ENCODE measurements at regions not wholly inside any gene's neighbourhood (a gene's known extent, or its start where the extent isn't known, plus 50 kb on each side); places are given as distances from the start of the nearest gene placed in this dataset.

- TF ChIP-seq CTCF (IDR thresholded peaks at IDR 0.05) = no peak
- Histone ChIP-seq H3K27ac (no peak overlapping the region), H3K4me3 (no peak overlapping the region)
- no peak for DNase-seq (ENCODE audit: low spot score)
These were observed 225.9 kb upstream of the NCKAP5 start for GRCh38 chr2:133794114-133794513.

DNA sequence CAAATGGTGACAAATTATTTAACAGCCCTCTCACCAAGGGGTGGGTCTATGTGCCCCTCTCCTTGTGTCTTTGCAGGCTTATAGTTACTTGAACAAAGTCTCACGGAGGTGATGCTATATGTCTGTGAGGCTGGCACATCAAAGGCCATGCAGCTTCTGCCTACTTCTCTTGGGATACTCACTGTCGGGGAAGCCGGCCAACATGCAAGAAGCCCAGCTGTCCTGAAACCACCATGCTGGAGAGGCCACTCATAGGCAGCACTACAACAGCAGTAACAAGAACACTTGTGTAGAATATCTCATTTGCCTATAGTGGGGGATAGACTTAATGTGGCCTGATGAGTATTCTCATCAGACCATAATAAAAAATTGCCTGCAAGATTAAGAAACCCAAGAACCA is 233.7 kb upstream of the NCKAP5 start:
- no peak for TF ChIP-seq CTCF (IDR thresholded peaks at IDR 0.05)
- DNase-seq (ENCODE audit: low spot score) = no peak

GRCh38 chr2:133802409-133803039 is 234.3 kb upstream of the NCKAP5 start:
- no peak overlapping the region for H3K27ac ChIP-seq
- no peak for DNase-seq (ENCODE audit: low spot score)
- TF ChIP-seq CTCF (IDR thresholded peaks at IDR 0.05) = no peak
- no peak overlapping the region for H3K4me3 ChIP-seq

More for the DNA sequence above, 233.7 kb upstream of the NCKAP5 start:
- no peak overlapping the region for H3K4me3 ChIP-seq
- H3K27ac ChIP-seq = no peak overlapping the region

DNA sequence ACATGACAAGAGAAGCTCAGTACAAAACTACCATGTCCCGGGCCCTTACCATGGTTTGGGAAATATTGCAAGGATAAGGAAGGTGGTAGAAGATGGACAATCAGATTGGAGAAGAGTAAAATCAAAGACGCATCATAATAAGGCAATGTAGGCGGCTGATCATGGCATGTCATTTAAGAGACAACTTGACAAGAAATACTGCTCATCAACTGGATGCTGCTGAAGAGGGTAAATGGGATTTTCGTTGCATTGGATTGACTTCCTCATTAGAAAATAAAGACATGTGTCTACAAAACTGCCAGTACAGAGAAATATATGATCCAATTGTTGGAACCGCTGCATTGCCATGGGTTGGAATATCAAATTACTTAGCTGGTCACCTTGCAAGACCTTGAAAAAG is 238.3 kb upstream of the NCKAP5 start:
- H3K4me3 ChIP-seq = no peak overlapping the region
- H3K27ac ChIP-seq = no peak overlapping the region
- no peak for TF ChIP-seq CTCF (IDR thresholded peaks at IDR 0.05)
- DNase-seq (ENCODE audit: low spot score) = no peak

DNA sequence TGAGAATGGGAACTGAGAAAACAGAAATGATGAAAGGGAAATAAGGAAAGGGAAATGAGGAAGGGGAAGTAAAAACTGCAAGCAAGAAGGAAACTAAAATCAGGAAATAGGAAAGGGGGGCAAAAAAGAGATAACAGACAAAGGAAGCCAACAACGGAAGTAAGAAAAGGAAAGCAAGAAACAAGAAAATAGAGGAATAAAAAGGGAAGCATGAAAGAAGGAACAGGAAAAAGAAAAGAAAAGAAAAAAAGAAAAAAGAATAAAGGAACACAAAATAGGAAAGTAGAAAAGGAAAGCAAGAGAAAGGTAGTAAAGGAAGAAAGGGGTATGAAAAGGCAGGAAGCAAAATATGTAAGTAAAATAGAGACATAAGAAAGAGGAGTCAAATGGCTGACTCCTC is 241.2 kb upstream of the NCKAP5 start:
- DNase-seq (ENCODE audit: low spot score) = no peak
- TF ChIP-seq CTCF (IDR thresholded peaks at IDR 0.05) = no peak
- Histone ChIP-seq H3K4me3 (no peak overlapping the region), H3K27ac (no peak overlapping the region)

DNA sequence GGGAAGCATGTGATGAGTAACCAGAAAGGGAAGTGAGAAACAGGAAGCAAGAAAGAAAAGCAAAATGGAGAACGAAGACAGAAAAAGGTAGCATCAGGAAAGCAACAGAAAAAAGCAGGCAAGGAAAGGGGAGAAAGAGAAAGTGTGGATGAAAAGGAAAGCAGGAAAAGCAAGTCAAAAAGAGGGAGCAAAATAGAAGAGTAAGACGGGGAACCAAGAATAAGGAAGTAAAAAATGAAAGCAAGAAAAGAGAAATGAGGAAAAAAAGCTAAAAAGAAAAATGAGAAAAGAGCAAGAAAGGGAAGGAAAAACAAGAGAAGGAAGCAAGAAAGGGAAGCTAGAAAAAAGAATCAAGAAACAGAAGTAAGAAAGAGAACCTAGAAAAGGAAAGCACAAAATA is 242.3 kb upstream of the NCKAP5 start:
- Histone ChIP-seq H3K4me3 (no peak overlapping the region), H3K27ac (no peak overlapping the region)
- TF ChIP-seq CTCF (IDR thresholded peaks at IDR 0.05) = no peak
- DNase-seq (ENCODE audit: low spot score) = no peak

DNA sequence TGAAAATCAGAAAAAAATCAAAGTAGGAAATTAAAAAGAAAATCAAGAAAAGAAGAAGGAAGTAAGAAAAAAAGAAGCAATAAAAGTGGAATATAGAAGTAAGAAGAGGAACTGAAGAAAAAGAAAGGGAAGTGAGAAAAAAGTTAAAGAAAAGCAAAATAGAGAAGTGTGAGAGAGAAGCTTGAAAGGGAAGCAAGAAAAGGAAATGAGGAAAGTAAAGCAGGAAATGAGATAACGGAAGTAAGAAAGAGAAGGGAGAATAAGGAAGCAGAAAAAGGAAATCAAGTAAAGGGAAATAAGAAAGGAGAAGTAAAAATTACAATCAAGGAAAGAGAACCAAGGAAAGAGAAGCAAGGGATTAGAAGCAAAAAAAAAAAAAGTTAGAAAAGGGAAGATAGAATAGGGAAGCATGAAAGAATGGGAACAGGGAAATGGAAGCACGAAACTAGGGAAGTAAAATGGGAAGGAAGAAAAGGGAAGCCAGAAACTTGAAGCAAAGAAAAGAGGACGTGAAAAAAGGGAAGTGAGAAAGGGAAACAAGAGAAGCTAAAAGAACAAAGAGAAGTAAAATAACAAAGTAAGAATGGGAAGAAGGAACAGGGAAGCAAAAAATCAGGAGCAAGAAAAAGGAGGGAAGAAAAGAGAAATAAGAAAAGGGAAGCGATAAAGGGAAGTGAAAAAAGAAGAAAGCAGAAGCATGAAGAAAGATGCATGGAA is 243.3 kb upstream of the NCKAP5 start:
- DNase-seq (ENCODE audit: low spot score) = no peak
- Histone ChIP-seq H3K27ac (no peak overlapping the region), H3K4me3 (no peak overlapping the region)
- no peak for TF ChIP-seq CTCF (IDR thresholded peaks at IDR 0.05)

Data from coronary artery (tissue), 2 donors.